ENCODE measurements at regions not wholly inside any gene's neighbourhood (a gene's known extent, or its start where the extent isn't known, plus 50 kb on each side); places are given as distances from the start of the nearest gene placed in this dataset.

GRCh38 chr1:194300340-194300739 lies 1113.9 kb upstream of the B3GALT2 start:
- no peak for DNase-seq

- DNase-seq: peak; percentile 15
These were observed 1111.7 kb upstream of the B3GALT2 start for GRCh38 chr1:194298007-194298598.

- DNase-seq: no peak
These were observed 1110.7 kb upstream of the B3GALT2 start for GRCh38 chr1:194297094-194297493.

GRCh38 chr1:194296201-194296600 lies 1109.8 kb upstream of the B3GALT2 start:
- peak; percentile 31 for DNase-seq

GRCh38 chr1:194295685-194296084 lies 1109.3 kb upstream of the B3GALT2 start:
- DNase-seq: no peak

GRCh38 chr1:194293851-194294405 lies 1107.5 kb upstream of the B3GALT2 start:
- peak; percentile 60 for DNase-seq

DNA sequence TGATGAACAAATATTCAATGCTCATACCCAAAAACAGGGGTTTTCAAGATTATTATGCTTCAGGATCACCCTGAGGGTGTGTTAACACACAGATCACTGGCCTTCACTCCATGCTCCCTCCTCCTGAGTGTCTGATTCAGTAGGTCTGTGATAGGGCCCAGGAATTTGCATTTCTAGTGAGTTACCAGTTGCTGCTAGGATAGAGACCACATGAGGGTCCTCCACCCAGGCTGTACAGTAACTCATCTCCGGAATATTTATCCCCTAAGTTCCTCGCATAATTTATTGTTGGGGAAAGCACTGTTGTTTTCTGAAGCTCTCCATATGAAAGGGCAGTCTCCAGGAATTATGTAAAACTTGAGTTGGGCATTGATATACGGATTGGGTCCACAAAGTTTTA lies 1106.6 kb upstream of the B3GALT2 start:
- no peak for DNase-seq

DNA sequence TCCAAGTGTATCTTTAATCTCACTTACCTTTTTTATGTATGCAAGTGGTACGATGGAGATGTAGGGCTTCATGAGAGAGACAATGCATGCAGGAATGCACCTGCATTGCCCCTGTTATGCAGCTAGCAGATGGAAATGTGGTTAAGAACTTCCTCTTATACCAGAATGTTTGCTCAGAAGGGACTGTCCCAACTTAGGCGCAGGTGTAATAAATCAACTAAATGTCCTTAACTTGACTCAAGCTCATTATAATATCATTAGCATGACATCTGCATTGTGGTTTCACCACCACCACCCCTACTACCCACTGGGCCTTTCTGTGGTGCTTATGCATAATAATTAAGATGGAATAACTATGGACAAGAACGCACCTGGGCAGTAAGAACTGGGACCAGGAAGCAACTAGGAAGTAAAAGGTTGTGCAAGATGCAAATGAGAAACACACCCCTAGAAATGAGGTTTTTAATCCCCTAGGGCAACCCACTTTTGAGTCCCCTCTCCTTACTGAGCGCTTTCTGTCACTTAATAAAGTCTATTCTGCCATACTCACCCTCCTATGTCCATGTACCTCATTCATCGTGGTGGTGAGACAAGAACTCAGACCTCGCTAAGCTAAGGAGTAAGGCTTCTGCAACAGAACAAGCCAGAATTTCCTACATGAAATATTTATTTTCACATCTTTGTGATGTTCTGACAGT lies 1103.3 kb upstream of the B3GALT2 start:
- no peak for DNase-seq

DNA sequence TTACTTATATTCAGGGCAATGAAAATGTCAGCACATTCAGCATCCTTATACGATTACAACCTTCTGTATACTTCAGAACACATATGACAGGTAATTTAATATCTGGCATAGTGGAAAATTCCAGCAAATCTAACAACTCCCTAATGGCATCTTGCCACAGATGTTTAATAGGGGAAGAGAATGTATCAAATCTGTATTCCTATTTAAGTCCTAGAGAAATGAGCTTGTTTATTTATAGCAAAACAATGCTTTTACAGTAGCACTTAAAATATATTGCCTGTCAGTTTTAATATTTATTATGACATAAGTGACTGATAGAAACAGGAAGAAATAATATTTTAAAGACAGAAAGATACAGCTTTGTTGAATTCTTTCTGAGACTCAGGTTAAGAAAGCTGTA lies 1101.8 kb upstream of the B3GALT2 start:
- no peak for DNase-seq

GRCh38 chr1:194281376-194281775 lies 1095.0 kb upstream of the B3GALT2 start:
- DNase-seq: no peak

DNA sequence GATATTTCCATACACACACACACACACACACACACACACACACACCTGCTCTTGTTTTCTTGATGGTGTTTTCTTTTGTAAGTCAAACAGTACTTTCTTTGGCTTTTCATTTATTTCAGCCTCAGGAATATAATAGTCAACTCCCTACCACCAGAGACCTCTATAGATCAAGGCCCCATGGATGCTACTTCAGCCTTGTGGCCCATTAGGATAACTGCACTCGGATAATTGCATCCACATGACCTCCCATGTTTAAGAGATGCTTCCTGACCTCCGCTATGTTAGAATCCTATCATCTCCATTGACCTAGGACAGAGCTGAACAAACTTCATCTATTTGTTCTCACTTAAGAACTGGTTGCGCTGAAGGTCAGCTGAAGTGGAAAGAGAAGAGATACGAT lies 1094.0 kb upstream of the B3GALT2 start:
- DNase-seq: no peak

- no peak for DNase-seq
These were observed 1093.6 kb upstream of the B3GALT2 start for GRCh38 chr1:194279975-194280374.

- no peak for DNase-seq
These were observed 1091.5 kb upstream of the B3GALT2 start for GRCh38 chr1:194277927-194278326.

GRCh38 chr1:194273660-194274059 lies 1087.2 kb upstream of the B3GALT2 start:
- DNase-seq: no peak

GRCh38 chr1:194268839-194269238 lies 1082.4 kb upstream of the B3GALT2 start:
- DNase-seq: peak; percentile 51

DNA sequence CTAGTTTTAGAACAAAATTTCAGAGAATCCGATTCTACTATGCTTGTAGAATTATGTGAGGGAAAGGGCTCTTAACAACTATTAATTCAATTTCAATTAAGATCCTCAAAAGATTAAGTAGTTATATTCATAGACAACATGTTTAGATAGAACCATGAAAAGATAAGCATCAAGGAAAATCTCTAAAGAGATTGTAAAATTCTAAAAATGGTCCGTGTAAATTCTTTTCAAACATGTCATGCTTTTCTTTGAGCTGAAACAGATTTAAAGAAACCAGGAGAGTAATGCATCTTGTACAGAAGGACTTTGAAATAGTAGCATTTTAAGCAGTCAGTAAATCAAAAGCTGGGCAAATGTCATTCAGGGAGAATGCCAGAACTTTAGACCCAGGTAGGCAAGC lies 1080.6 kb upstream of the B3GALT2 start:
- DNase-seq: no peak

GRCh38 chr1:194256010-194256409 lies 1069.6 kb upstream of the B3GALT2 start:
- DNase-seq: no peak

DNA sequence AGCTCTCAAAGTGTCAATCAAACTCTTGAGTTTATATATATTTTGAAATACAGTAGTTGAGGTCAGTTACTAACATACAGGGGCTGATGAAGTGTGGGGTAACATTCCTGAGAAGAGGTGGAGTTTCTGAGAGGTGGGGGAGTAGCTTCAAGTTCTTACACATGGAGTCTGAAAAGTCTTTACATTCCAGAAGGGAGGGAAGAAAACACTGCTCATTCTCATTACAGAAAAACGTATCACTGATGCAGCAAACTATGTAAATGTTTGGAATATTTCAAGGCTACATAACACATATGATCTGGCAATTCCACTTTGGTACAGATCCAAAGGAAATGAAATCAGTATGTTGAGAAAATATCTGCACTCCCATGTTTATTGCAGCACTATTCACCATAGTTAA lies 1065.8 kb upstream of the B3GALT2 start:
- peak; percentile 95 for DNase-seq

GRCh38 chr1:194241215-194241614 lies 1054.8 kb upstream of the B3GALT2 start:
- DNase-seq: no peak

- no peak for DNase-seq
These were observed 1046.7 kb upstream of the B3GALT2 start for GRCh38 chr1:194233069-194233468.

- no peak for DNase-seq
These were observed 1044.1 kb upstream of the B3GALT2 start for GRCh38 chr1:194230351-194231144.

GRCh38 chr1:194228427-194228826 lies 1042.0 kb upstream of the B3GALT2 start:
- DNase-seq: no peak

GRCh38 chr1:194227161-194227560 lies 1040.7 kb upstream of the B3GALT2 start:
- DNase-seq: peak; percentile 6

All from fibroblast of skin of abdomen (primary cell).